Fibroblast of skin of left biceps (primary cell): ENCODE measurements at regions not wholly inside any gene's neighbourhood (a gene's known extent, or its start where the extent isn't known, plus 50 kb on each side); places are given as distances from the start of the nearest gene placed in this dataset.

Source experiments
- DNase-seq, 2 experiments: peaks; one replicate each; pipeline ENCODE4 v3.0.0-alpha.2; 2013; ENCODE audit warnings: low read depth in 2 of 2

- DNase-seq = no peak
Observed at GRCh38 chr15:93486407-93487117, 397.6 kb upstream of the RGMA start.

GRCh38 chr15:93485438-93486327 is 396.7 kb upstream of the RGMA start:
- no peak for DNase-seq

- no peak for DNase-seq
Observed at GRCh38 chr15:93483923-93484322, 394.9 kb upstream of the RGMA start.

GRCh38 chr15:93482731-93483130 is 393.7 kb upstream of the RGMA start:
- DNase-seq = no peak

- no peak for DNase-seq
Observed at GRCh38 chr15:93479715-93480114, 390.7 kb upstream of the RGMA start.

- DNase-seq = no peak
Observed at GRCh38 chr15:93478947-93479346, 389.9 kb upstream of the RGMA start.

- no peak for DNase-seq
Observed at GRCh38 chr15:93477721-93478120, 388.7 kb upstream of the RGMA start.

GRCh38 chr15:93477188-93477587 is 388.2 kb upstream of the RGMA start:
- no peak for DNase-seq

GRCh38 chr15:93476491-93477177 is 387.6 kb upstream of the RGMA start:
- DNase-seq = no peak

- DNase-seq = no peak
Observed at GRCh38 chr15:93474728-93475127, 385.7 kb upstream of the RGMA start.

- DNase-seq = no peak
Observed at GRCh38 chr15:93469994-93470393, 381.0 kb upstream of the RGMA start.

- DNase-seq = no peak
Observed at GRCh38 chr15:93467337-93467736, 378.3 kb upstream of the RGMA start.

GRCh38 chr15:93466380-93466779 is 377.4 kb upstream of the RGMA start:
- DNase-seq = no peak

GRCh38 chr15:93462690-93463089 is 373.7 kb upstream of the RGMA start:
- no peak for DNase-seq

GRCh38 chr15:93460717-93461116 is 371.7 kb upstream of the RGMA start:
- DNase-seq = peak in 1 of 2 experiments; percentile 5

GRCh38 chr15:93459396-93459795 is 370.4 kb upstream of the RGMA start:
- DNase-seq = no peak

GRCh38 chr15:93458597-93458996 is 369.6 kb upstream of the RGMA start:
- no peak for DNase-seq

- DNase-seq = no peak
Observed at GRCh38 chr15:93454788-93455187, 365.8 kb upstream of the RGMA start.

- no peak for DNase-seq
Observed at GRCh38 chr15:93452537-93453211, 363.7 kb upstream of the RGMA start.

GRCh38 chr15:93451822-93452221 is 362.8 kb upstream of the RGMA start:
- DNase-seq = no peak

- DNase-seq = no peak
Observed at GRCh38 chr15:93451265-93451664, 362.3 kb upstream of the RGMA start.

GRCh38 chr15:93449798-93450197 is 360.8 kb upstream of the RGMA start:
- DNase-seq = no peak
